Karpas-422 (cell line): ENCODE measurements at regions not wholly inside any gene's neighbourhood (a gene's known extent, or its start where the extent isn't known, plus 50 kb on each side); places are given as distances from the start of the nearest gene placed in this dataset.

Source experiments
- DNase-seq: peaks from one replicate; pipeline ENCODE4 v3.0.0-alpha.2; 2015
- H2AFZ ChIP-seq: fragments of 200-600 bp; sonication (generic); 2 replicates; pipeline ENCODE4 v1.6.1; 2014; ENCODE audit warnings: antibody characterized with exemption, low read length, mixed read lengths
- H3K27ac ChIP-seq: fragments of 200-600 bp; sonication (generic); 2 replicates; pipeline ENCODE4 v1.5.1; 2014; ENCODE audit warnings: mild to moderate bottlenecking, low read length, moderate library complexity
- H3K27me3 ChIP-seq: fragments of 200-600 bp; sonication (generic); 2 replicates; pipeline ENCODE4 v1.6.1; 2014; ENCODE audit warnings: low read length, mixed read lengths
- H3K36me3 ChIP-seq: fragments of 200-600 bp; sonication (generic); 2 replicates; pipeline ENCODE4 v1.6.1; 2014; ENCODE audit warnings: low read length, mixed read lengths; ENCODE audit not compliant: insufficient read depth
- H3K4me1 ChIP-seq: fragments of 200-600 bp; sonication (generic); 2 replicates; pipeline ENCODE4 v1.6.1; 2014; ENCODE audit warnings: mild to moderate bottlenecking, low read length, mixed read lengths
- H3K4me2 ChIP-seq: fragments of 200-600 bp; sonication (generic); 2 replicates; pipeline ENCODE4 v1.6.1; 2014; ENCODE audit warnings: low read length, low read depth, mild to moderate bottlenecking; ENCODE audit not compliant: poor library complexity, severe bottlenecking
- H3K4me3 ChIP-seq: fragments of 200-600 bp; sonication (generic); 2 replicates; pipeline ENCODE4 v1.5.1; 2014; ENCODE audit warnings: mild to moderate bottlenecking, antibody characterized with exemption, low read length, mixed read lengths
- H3K79me2 ChIP-seq: fragments of 200-600 bp; sonication (generic); 2 replicates; pipeline ENCODE4 v1.6.1; 2014; ENCODE audit warnings: mild to moderate bottlenecking, low read length, mixed read lengths
- H3K9ac ChIP-seq: fragments of 200-600 bp; sonication (generic); 2 replicates; pipeline ENCODE4 v1.6.0; 2014; ENCODE audit warnings: low read length
- H3K9me2 ChIP-seq: fragments of 200-600 bp; sonication (generic), shearing (Covaris generic); replicated peaks from 2 replicates; pipeline ENCODE4 v1.6.0; 2014; ENCODE audit warnings: mild to moderate bottlenecking, low read length, moderate library complexity; ENCODE audit not compliant: insufficient read depth
- H3K9me3 ChIP-seq: fragments of 300-700, 200-600 bp; sonication (generic); 2 replicates; pipeline ENCODE4 v1.6.1; 2014; ENCODE audit warnings: low read length, mixed read lengths
- H4K20me1 ChIP-seq: fragments of 200-600 bp; sonication (generic); 2 replicates; pipeline ENCODE4 v1.6.1; 2014; ENCODE audit warnings: mild to moderate bottlenecking, antibody characterized with exemption, low read length, low read depth; ENCODE audit not compliant: insufficient read depth

DNA sequence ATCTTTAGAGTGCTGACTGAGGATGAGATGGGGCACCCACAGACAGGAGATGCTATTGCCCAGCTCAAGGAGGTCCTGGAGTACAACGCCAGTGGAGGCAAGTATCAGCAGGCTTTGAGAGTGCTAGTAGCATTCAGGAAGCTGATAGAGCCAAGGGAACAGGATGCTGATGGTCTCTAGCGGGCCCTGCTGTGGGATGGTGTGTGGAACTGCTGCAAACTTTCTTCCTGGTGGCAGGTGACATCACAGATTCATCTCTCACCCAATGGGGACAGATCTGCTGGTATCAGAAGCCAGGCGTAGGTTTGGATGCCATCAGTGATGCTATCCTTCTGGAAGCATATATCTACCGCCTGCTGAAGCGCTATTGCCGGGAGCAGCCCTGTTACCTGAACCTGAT lies 609.8 kb upstream of the NCAM2 start:
- H3K4me1 ChIP-seq: no peaks in the 10 kb centered on the region
- H3K4me3 ChIP-seq: no peak overlapping the region
- peak; percentile 40 for DNase-seq
- no peaks in the 10 kb centered on the region for H3K36me3 ChIP-seq
- H3K9me3 ChIP-seq: peaks cover 16% of the 10 kb centered on the region
- H3K9me2 ChIP-seq: no peaks in the 10 kb centered on the region
- H3K9ac ChIP-seq: no peak overlapping the region
- no peaks in the 10 kb centered on the region for H3K79me2 ChIP-seq
- no peak overlapping the region for H3K4me2 ChIP-seq
- H2AFZ ChIP-seq: no peak overlapping the region
- H3K27me3 ChIP-seq: no peaks in the 10 kb centered on the region
- no peaks in the 10 kb centered on the region for H4K20me1 ChIP-seq
- no peak overlapping the region for H3K27ac ChIP-seq

DNA sequence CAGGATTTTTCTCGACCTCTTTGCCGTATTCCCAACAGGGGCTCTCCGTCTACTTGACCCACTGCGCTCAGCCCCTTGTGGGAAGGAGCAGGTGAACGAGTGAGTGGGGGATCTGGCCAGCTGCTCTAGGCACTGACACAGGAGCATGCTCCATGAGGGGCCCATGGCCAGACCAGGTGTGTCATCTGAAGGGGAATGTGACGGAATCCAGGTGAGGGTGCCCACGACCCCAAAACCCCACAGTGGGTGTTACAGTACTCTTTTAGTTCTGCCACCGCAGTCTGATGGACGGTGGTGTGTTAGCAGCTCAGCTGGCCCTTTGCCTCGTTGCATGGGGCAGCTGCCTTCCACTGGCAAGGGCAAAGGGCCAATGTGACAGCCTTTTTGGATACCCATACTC lies 601.4 kb upstream of the NCAM2 start:
- H3K36me3 ChIP-seq: no peaks in the 10 kb centered on the region
- H3K4me1 ChIP-seq: no peaks in the 10 kb centered on the region
- H3K79me2 ChIP-seq: no peaks in the 10 kb centered on the region
- H3K4me2 ChIP-seq: no peak overlapping the region
- no peak for DNase-seq
- H3K27ac ChIP-seq: no peak overlapping the region
- peaks cover 20% of the 10 kb centered on the region for H3K9me3 ChIP-seq
- H3K9ac ChIP-seq: no peak overlapping the region
- H4K20me1 ChIP-seq: no peaks in the 10 kb centered on the region
- no peak overlapping the region for H3K4me3 ChIP-seq
- no peak overlapping the region for H2AFZ ChIP-seq
- H3K27me3 ChIP-seq: no peaks in the 10 kb centered on the region
- H3K9me2 ChIP-seq: no peaks in the 10 kb centered on the region

DNA sequence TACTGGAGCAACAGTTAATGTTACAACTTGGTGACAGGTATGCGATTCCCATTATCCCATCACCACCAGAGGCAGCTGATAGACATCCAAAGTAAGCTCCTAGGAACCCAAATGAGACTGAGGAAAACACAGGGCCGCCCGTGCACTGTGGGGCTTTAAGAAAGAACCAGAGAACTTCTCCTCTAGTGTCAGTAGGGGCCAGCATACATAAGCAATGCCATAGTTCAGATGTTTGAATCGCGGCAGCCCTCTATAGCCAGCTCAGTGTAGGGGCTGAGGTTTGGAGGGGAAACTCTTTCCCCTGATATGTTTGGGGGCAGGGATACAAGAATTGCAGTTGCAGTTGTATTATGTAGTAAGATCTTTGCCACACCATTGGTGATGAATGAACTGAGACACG lies 593.3 kb upstream of the NCAM2 start:
- no peaks in the 10 kb centered on the region for H4K20me1 ChIP-seq
- H3K9me3 ChIP-seq: peaks cover 38% of the 10 kb centered on the region
- H3K9ac ChIP-seq: no peak overlapping the region
- H3K27ac ChIP-seq: no peak overlapping the region
- no peaks in the 10 kb centered on the region for H3K27me3 ChIP-seq
- H3K4me2 ChIP-seq: no peak overlapping the region
- no peaks in the 10 kb centered on the region for H3K79me2 ChIP-seq
- H3K4me3 ChIP-seq: no peak overlapping the region
- H3K9me2 ChIP-seq: no peaks in the 10 kb centered on the region
- no peaks in the 10 kb centered on the region for H3K4me1 ChIP-seq
- H3K36me3 ChIP-seq: no peaks in the 10 kb centered on the region
- no peak for DNase-seq
- H2AFZ ChIP-seq: no peak overlapping the region

DNA sequence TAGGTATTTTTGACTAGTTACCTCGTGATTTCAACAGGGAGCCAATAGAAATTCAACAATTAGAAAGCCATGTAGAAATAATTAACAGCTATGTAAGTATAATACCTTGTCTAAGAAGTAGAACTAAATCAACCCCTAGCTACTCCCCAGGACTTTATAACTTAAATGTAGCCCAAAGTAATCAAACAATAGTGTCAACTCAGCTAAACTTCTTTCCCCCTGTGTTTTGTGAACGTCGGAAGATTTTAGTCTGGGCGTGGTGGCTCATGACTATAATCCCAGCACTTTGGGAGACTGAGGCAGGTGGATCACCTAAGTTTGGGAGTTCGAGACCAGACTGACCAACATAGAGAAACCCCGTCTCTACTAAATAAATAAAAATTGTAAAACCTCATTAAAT lies 579.9 kb upstream of the NCAM2 start:
- no peak for DNase-seq
- H3K27me3 ChIP-seq: no peaks in the 10 kb centered on the region
- no peaks in the 10 kb centered on the region for H4K20me1 ChIP-seq
- no peak overlapping the region for H3K4me3 ChIP-seq
- no peaks in the 10 kb centered on the region for H3K36me3 ChIP-seq
- no peak overlapping the region for H3K27ac ChIP-seq
- H2AFZ ChIP-seq: no peak overlapping the region
- no peak overlapping the region for H3K9ac ChIP-seq
- H3K4me1 ChIP-seq: no peaks in the 10 kb centered on the region
- no peaks in the 10 kb centered on the region for H3K9me2 ChIP-seq
- H3K4me2 ChIP-seq: no peak overlapping the region
- no peaks in the 10 kb centered on the region for H3K79me2 ChIP-seq
- H3K9me3 ChIP-seq: peaks cover 27% of the 10 kb centered on the region

DNA sequence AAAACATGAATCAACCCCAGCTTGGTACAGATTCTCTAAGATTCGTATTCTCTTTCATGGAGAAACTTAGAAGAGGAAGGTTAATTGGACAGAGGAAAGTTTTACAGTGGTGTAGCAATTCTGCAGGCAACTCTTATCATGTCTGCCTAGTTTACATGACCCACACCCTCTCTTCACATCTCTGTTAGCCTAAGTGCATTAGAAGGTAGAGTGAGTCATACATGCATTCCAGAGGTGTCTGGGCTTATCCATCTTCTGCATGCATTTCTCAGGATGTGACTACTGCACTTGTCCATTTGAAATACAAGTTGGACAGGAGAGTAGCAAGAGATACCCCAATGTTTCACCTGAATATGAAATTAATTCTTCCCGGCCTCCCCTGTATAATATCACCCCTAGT lies 578.4 kb upstream of the NCAM2 start:
- H3K79me2 ChIP-seq: no peaks in the 10 kb centered on the region
- peaks cover 25% of the 10 kb centered on the region for H3K9me3 ChIP-seq
- no peaks in the 10 kb centered on the region for H3K36me3 ChIP-seq
- no peak for DNase-seq
- H3K9ac ChIP-seq: no peak overlapping the region
- H3K9me2 ChIP-seq: no peaks in the 10 kb centered on the region
- H3K27me3 ChIP-seq: no peaks in the 10 kb centered on the region
- no peak overlapping the region for H3K27ac ChIP-seq
- H3K4me3 ChIP-seq: no peak overlapping the region
- H3K4me1 ChIP-seq: no peaks in the 10 kb centered on the region
- H3K4me2 ChIP-seq: no peak overlapping the region
- H4K20me1 ChIP-seq: no peaks in the 10 kb centered on the region
- H2AFZ ChIP-seq: no peak overlapping the region

DNA sequence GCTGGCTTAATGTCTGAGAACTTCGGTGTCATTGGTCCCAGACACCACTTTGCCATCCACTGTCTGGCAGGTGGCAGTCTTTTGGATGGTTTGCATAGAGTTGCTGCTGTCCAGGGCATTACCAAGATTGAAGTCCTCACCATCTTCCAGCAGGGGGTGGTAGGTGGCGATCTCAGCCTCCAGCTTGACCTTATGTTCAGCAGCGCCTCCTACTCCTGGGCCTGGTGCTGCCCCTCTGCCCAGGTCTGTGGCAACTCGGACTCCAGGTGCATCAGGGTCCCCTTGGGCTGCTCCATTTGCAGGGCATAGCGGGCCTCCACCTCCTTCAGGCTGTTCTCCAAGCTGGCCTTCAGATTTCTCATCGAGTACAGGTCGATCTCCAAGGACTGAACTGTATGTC lies 573.3 kb upstream of the NCAM2 start:
- H3K27me3 ChIP-seq: no peaks in the 10 kb centered on the region
- H3K9ac ChIP-seq: no peak overlapping the region
- no peaks in the 10 kb centered on the region for H3K79me2 ChIP-seq
- H3K36me3 ChIP-seq: no peaks in the 10 kb centered on the region
- no peak overlapping the region for H3K27ac ChIP-seq
- peak; percentile 44 for DNase-seq
- no peak overlapping the region for H3K4me3 ChIP-seq
- H3K9me2 ChIP-seq: no peaks in the 10 kb centered on the region
- H2AFZ ChIP-seq: no peak overlapping the region
- H4K20me1 ChIP-seq: no peaks in the 10 kb centered on the region
- no peak overlapping the region for H3K4me2 ChIP-seq
- H3K9me3 ChIP-seq: peaks cover 15% of the 10 kb centered on the region
- H3K4me1 ChIP-seq: no peaks in the 10 kb centered on the region

DNA sequence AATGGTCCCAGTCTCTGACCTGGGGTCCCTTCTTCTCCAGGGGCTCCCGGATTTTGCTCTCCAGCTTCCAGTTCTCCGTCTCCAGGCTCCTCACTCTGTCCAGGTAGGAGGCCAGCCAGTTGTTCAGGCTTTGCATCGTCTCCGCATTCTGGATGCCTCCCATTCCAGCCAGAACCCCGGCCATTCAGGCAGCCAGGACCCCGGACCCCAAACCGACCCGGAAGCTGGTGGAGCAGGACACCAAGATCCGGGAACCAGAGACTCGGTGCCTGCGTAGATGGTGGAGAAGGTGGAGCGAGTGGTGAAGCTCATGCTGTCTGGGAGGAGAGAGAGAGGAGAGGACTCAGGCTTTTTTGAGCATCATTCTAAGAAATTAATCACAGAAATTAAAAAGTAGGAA lies 572.4 kb upstream of the NCAM2 start:
- Histone ChIP-seq H3K27me3 (no peaks in the 10 kb centered on the region), H2AFZ (no peak overlapping the region), H3K4me2 (no peak overlapping the region), H3K9me3 (peaks cover 15% of the 10 kb centered on the region), H3K36me3 (no peaks in the 10 kb centered on the region), H3K9ac (no peak overlapping the region), H3K4me3 (no peak overlapping the region), H3K9me2 (no peaks in the 10 kb centered on the region), H3K4me1 (no peaks in the 10 kb centered on the region), H3K27ac (no peak overlapping the region), H3K79me2 (no peaks in the 10 kb centered on the region), H4K20me1 (no peaks in the 10 kb centered on the region)
- no peak for DNase-seq

DNA sequence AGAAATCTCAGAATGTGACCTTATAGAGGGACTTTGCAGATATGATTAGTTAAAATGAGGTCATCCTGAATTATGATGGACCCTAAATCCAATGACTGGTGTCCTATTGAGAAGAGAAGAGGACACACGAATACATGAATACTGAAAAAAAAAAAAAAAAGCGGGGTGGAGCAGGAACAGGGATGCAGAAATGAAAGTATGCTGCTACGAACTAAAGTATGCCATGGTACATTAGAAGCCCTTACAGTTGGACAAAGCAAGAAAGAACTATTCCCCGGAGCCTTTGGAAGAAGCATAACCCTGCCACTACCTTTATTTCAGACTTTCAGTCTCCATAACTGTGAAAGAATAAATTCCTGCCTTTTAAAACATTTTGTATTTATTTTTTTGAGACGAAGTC lies 557.9 kb upstream of the NCAM2 start:
- H3K4me2 ChIP-seq: peak overlapping the region; percentile 26
- no peak overlapping the region for H3K4me3 ChIP-seq
- H3K79me2 ChIP-seq: no peaks in the 10 kb centered on the region
- H3K36me3 ChIP-seq: no peaks in the 10 kb centered on the region
- no peaks in the 10 kb centered on the region for H3K4me1 ChIP-seq
- H3K27ac ChIP-seq: no peak overlapping the region
- no peaks in the 10 kb centered on the region; the same call in 1 of the 2 replicates for H3K9me3 ChIP-seq
- no peak overlapping the region for H3K9ac ChIP-seq
- no peaks in the 10 kb centered on the region for H4K20me1 ChIP-seq
- H2AFZ ChIP-seq: no peak overlapping the region; the same call in 1 of the 2 replicates
- no peak for DNase-seq
- no peaks in the 10 kb centered on the region for H3K9me2 ChIP-seq
- no peaks in the 10 kb centered on the region for H3K27me3 ChIP-seq

DNA sequence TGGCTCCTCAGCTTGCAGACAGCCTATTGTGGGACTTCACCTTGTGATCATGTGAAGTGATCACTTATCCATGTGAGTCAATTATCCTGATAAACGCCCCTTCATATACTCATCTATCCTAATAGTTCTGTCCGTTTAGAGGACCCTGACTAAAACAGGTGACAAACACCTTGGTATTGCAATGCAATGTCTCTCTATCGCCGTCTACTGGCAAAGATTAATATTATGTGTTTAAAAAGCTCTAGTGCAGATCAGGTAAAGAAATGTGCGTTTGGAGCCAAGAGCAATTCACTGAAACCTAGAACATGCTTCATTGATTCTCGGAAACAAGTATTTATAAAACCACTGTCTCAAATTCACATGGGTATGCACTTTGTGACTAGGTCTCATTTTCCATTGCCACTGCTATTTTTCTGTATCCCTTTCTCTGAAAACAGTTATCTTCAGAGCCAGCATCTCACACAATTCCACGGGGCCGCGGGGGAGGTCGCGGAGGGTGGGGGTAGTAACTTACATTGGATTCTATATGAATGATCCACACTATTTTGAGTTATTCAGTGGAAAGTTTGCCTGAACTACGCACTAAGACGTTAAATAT lies 554.6 kb upstream of the NCAM2 start:
- no peak overlapping the region for H2AFZ ChIP-seq
- no peaks in the 10 kb centered on the region for H3K4me1 ChIP-seq
- no peaks in the 10 kb centered on the region for H3K9me2 ChIP-seq
- no peaks in the 10 kb centered on the region for H3K27me3 ChIP-seq
- no peak overlapping the region for H3K4me2 ChIP-seq
- no peak overlapping the region for H3K4me3 ChIP-seq
- no peaks in the 10 kb centered on the region; the same call in 1 of the 2 replicates for H3K9me3 ChIP-seq
- no peaks in the 10 kb centered on the region for H3K36me3 ChIP-seq
- no peak overlapping the region for H3K9ac ChIP-seq
- H4K20me1 ChIP-seq: no peaks in the 10 kb centered on the region
- DNase-seq: peak; percentile 70
- no peaks in the 10 kb centered on the region for H3K79me2 ChIP-seq
- no peak overlapping the region for H3K27ac ChIP-seq
